ENCODE measurements at regions not wholly inside any gene's neighbourhood (a gene's known extent, or its start where the extent isn't known, plus 50 kb on each side); places are given as distances from the start of the nearest gene placed in this dataset.
"Not testable (repeated sequence)": the region's sequence is repeated elsewhere in the genome, so short reads cannot be mapped to it uniquely, and the experiment has no call there.

GRCh38 chr2:160576054-160576499 is 82.5 kb upstream of the RBMS1 start:
- dilution Hi-C loops (cut with MboI; ENCODE audit: extremely low pct_ligation_motif_present, low sequenced_read_pairs), result no loop called here
- FAIRE-seq (peak; percentile 80), DNase-seq (ENCODE audit: low read depth, low spot score) (no peak)
- Histone ChIP-seq H3K4me1 (ENCODE audit: control insufficient read depth, extremely low read depth, insufficient read depth, low read length) (peaks cover 29% of the 10 kb centered on the region), H3K4me3 (ENCODE audit: control insufficient read depth in 2 of 3, extremely low read depth in 1 of 3, insufficient read depth in 2 of 3, low read depth in 1 of 3, low read length in 3 of 3) (peak overlapping the region in 1 of 3 experiments; percentile 11), H3K79me2 (ENCODE audit: control insufficient read depth, insufficient read depth, low read length) (no peaks in the 10 kb centered on the region), H3K36me3 (ENCODE audit: control insufficient read depth in 2 of 2, extremely low read depth in 1 of 2, insufficient read depth in 2 of 2, low read length in 2 of 2) (no peaks in the 10 kb centered on the region), H2AFZ (ENCODE audit: control insufficient read depth, low read length) (peak overlapping the region; percentile 60), H4K20me1 (ENCODE audit: control insufficient read depth, extremely low read depth, insufficient read depth, low read length) (no peaks in the 10 kb centered on the region), H3K27me3 (ENCODE audit: control insufficient read depth, extremely low read depth, insufficient read depth, low read length) (no peaks in the 10 kb centered on the region), H3K27ac (ENCODE audit: control insufficient read depth, insufficient read depth, low read length) (peak overlapping the region; percentile 50), H3K9me1 (ENCODE audit: control insufficient read depth, extremely low read depth, insufficient read depth, low read length) (no peaks in the 10 kb centered on the region), H3K9me3 (ENCODE audit: control insufficient read depth, low read depth, low read length) (no peaks in the 10 kb centered on the region), H3K9ac (ENCODE audit: control insufficient read depth, extremely low read depth, insufficient read depth, low read length) (no peak overlapping the region), H3K4me2 (ENCODE audit: control insufficient read depth, extremely low read depth, insufficient read depth, low read depth, low read length) (peak overlapping the region; percentile 67)
- TF ChIP-seq CTCF (optimal IDR thresholded peaks at IDR 0.05 in 1 of 3, IDR thresholded peaks at IDR 0.05 in 1 of 3, conservative IDR thresholded peaks at IDR 0.05 in 1 of 3; ENCODE audit: extremely low read depth in 1 of 3, insufficient read depth in 2 of 3, low read length in 3 of 3), result no peak
- TF ChIP-seq EZH2 (IDR thresholded peaks at IDR 0.05; ENCODE audit: low read length), result no peak

- FAIRE-seq; H3K4me2 ChIP-seq (ENCODE audit: control insufficient read depth, extremely low read depth, insufficient read depth, low read depth, low read length); dilution Hi-C loops (cut with MboI; ENCODE audit: extremely low pct_ligation_motif_present, low sequenced_read_pairs): not testable (repeated sequence)
Measured at GRCh38 chr2:160577081-160577480, 83.5 kb upstream of the RBMS1 start.

GRCh38 chr2:160581035-160581434 is 87.4 kb upstream of the RBMS1 start:
- FAIRE-seq (peak; percentile 46), DNase-seq (ENCODE audit: low read depth, low spot score) (no peak)
- no peaks in the 10 kb centered on the region for H3K79me2 ChIP-seq (ENCODE audit: control insufficient read depth, insufficient read depth, low read length)
- peaks cover 9% of the 10 kb centered on the region for H3K4me1 ChIP-seq (ENCODE audit: control insufficient read depth, extremely low read depth, insufficient read depth, low read length)
- H3K9me3 ChIP-seq (ENCODE audit: control insufficient read depth, low read depth, low read length), result no peaks in the 10 kb centered on the region
- H3K27ac ChIP-seq (ENCODE audit: control insufficient read depth, insufficient read depth, low read length), result no peak overlapping the region
- H3K27me3 ChIP-seq (ENCODE audit: control insufficient read depth, extremely low read depth, insufficient read depth, low read length), result no peaks in the 10 kb centered on the region
- no peak overlapping the region for H3K4me3 ChIP-seq (ENCODE audit: control insufficient read depth in 2 of 3, extremely low read depth in 1 of 3, insufficient read depth in 2 of 3, low read depth in 1 of 3, low read length in 3 of 3)
- H3K9ac ChIP-seq (ENCODE audit: control insufficient read depth, extremely low read depth, insufficient read depth, low read length), result no peak overlapping the region
- H3K4me2 ChIP-seq (ENCODE audit: control insufficient read depth, extremely low read depth, insufficient read depth, low read depth, low read length), result no peak overlapping the region
- no peaks in the 10 kb centered on the region for H3K36me3 ChIP-seq (ENCODE audit: control insufficient read depth in 2 of 2, extremely low read depth in 1 of 2, insufficient read depth in 2 of 2, low read length in 2 of 2)
- no peaks in the 10 kb centered on the region for H3K9me1 ChIP-seq (ENCODE audit: control insufficient read depth, extremely low read depth, insufficient read depth, low read length)
- no peaks in the 10 kb centered on the region for H4K20me1 ChIP-seq (ENCODE audit: control insufficient read depth, extremely low read depth, insufficient read depth, low read length)
- H2AFZ ChIP-seq (ENCODE audit: control insufficient read depth, low read length), result no peak overlapping the region
- dilution Hi-C loops (cut with MboI; ENCODE audit: extremely low pct_ligation_motif_present, low sequenced_read_pairs), result no loop called here
- TF ChIP-seq CTCF (optimal IDR thresholded peaks at IDR 0.05 in 1 of 3, IDR thresholded peaks at IDR 0.05 in 1 of 3, conservative IDR thresholded peaks at IDR 0.05 in 1 of 3; ENCODE audit: extremely low read depth in 1 of 3, insufficient read depth in 2 of 3, low read length in 3 of 3), result no peak
- no peak for TF ChIP-seq EZH2 (IDR thresholded peaks at IDR 0.05; ENCODE audit: low read length)

More at GRCh38 chr2:160577081-160577480, 83.5 kb upstream of the RBMS1 start:
- not testable (repeated sequence) for H2AFZ ChIP-seq (ENCODE audit: control insufficient read depth, low read length); DNase-seq (ENCODE audit: low read depth, low spot score); H4K20me1 ChIP-seq (ENCODE audit: control insufficient read depth, extremely low read depth, insufficient read depth, low read length); H3K79me2 ChIP-seq (ENCODE audit: control insufficient read depth, insufficient read depth, low read length); H3K4me3 ChIP-seq (ENCODE audit: control insufficient read depth in 2 of 3, extremely low read depth in 1 of 3, insufficient read depth in 2 of 3, low read depth in 1 of 3, low read length in 3 of 3); H3K27ac ChIP-seq (ENCODE audit: control insufficient read depth, insufficient read depth, low read length); H3K9me1 ChIP-seq (ENCODE audit: control insufficient read depth, extremely low read depth, insufficient read depth, low read length); H3K9me3 ChIP-seq (ENCODE audit: control insufficient read depth, low read depth, low read length); H3K9ac ChIP-seq (ENCODE audit: control insufficient read depth, extremely low read depth, insufficient read depth, low read length); H3K36me3 ChIP-seq (ENCODE audit: control insufficient read depth in 2 of 2, extremely low read depth in 1 of 2, insufficient read depth in 2 of 2, low read length in 2 of 2); H3K27me3 ChIP-seq (ENCODE audit: control insufficient read depth, extremely low read depth, insufficient read depth, low read length)
- H3K4me1 ChIP-seq (ENCODE audit: control insufficient read depth, extremely low read depth, insufficient read depth, low read length), result peaks cover 23% of the 10 kb centered on the region

All from keratinocyte (primary cell).